ENCODE measurements at regions not wholly inside any gene's neighbourhood (a gene's known extent, or its start where the extent isn't known, plus 50 kb on each side); places are given as distances from the start of the nearest gene placed in this dataset.

- intact Hi-C loops (cut with DNase I), result no loop called here
- no peaks in the 10 kb centered on the region for H3K27me3 ChIP-seq
- no peak overlapping the region for H3K4me3 ChIP-seq
- H3K4me1 ChIP-seq, result no peaks in the 10 kb centered on the region
- no peak for DNase-seq
- TF ChIP-seq CTCF (IDR thresholded peaks at IDR 0.05), result no peak
- no peak overlapping the region for H3K27ac ChIP-seq
- no peak for ATAC-seq
- no peaks in the 10 kb centered on the region for H3K36me3 ChIP-seq
- peaks cover 0 to 4% of the 10 kb centered on the region in 2 donors for H3K9me3 ChIP-seq
Observed at GRCh38 chr12:84043355-84043754, 869.2 kb downstream of the SLC6A15 start.

- DNase-seq, result no peak
- no peak for ATAC-seq
- H3K27me3 ChIP-seq, result no peaks in the 10 kb centered on the region
- peaks cover 0 to 13% of the 10 kb centered on the region in 2 donors for H3K9me3 ChIP-seq
- intact Hi-C loops (cut with DNase I), result no loop called here
- TF ChIP-seq CTCF (IDR thresholded peaks at IDR 0.05), result no peak
- no peaks in the 10 kb centered on the region for H3K4me1 ChIP-seq
- H3K27ac ChIP-seq, result no peak overlapping the region
- no peak overlapping the region for H3K4me3 ChIP-seq
- H3K36me3 ChIP-seq, result no peaks in the 10 kb centered on the region
Observed at GRCh38 chr12:84038242-84038641, 874.4 kb downstream of the SLC6A15 start.

- Histone ChIP-seq H3K36me3 (no peaks in the 10 kb centered on the region), H3K9me3 (peaks cover 0 to 21% of the 10 kb centered on the region in 2 donors), H3K27ac (no peak overlapping the region), H3K27me3 (no peaks in the 10 kb centered on the region), H3K4me3 (no peak overlapping the region), H3K4me1 (no peaks in the 10 kb centered on the region)
- no peak for ATAC-seq
- intact Hi-C loops (cut with DNase I), result no loop called here
- no peak for TF ChIP-seq CTCF (IDR thresholded peaks at IDR 0.05)
- no peak for DNase-seq
Observed at GRCh38 chr12:84036912-84037311, 875.7 kb downstream of the SLC6A15 start.

- intact Hi-C loops (cut with DNase I), result no loop called here
- Histone ChIP-seq H3K27me3 (no peaks in the 10 kb centered on the region), H3K36me3 (no peaks in the 10 kb centered on the region), H3K9me3 (peaks cover 0 to 24% of the 10 kb centered on the region in 2 donors), H3K4me1 (no peaks in the 10 kb centered on the region), H3K4me3 (no peak overlapping the region), H3K27ac (no peak overlapping the region)
- ATAC-seq (no peak), DNase-seq (no peak)
- TF ChIP-seq CTCF (IDR thresholded peaks at IDR 0.05), result no peak
Observed at GRCh38 chr12:84035766-84036165, 876.8 kb downstream of the SLC6A15 start.

GRCh38 chr12:84034871-84035270 is 877.7 kb downstream of the SLC6A15 start:
- intact Hi-C loops (cut with DNase I), result no loop called here
- Histone ChIP-seq H3K27me3 (no peaks in the 10 kb centered on the region), H3K9me3 (peaks cover 0 to 24% of the 10 kb centered on the region in 2 donors), H3K27ac (no peak overlapping the region), H3K36me3 (no peaks in the 10 kb centered on the region), H3K4me3 (no peak overlapping the region), H3K4me1 (no peaks in the 10 kb centered on the region)
- ATAC-seq, result no peak
- no peak for TF ChIP-seq CTCF (IDR thresholded peaks at IDR 0.05)
- peak in 2 of 4 donors; percentile 20 to 26 for DNase-seq
